OCI-LY3 (cell line): ENCODE measurements at regions not wholly inside any gene's neighbourhood (a gene's known extent, or its start where the extent isn't known, plus 50 kb on each side); places are given as distances from the start of the nearest gene placed in this dataset.

ENCODE experiments used
- CTCF ChIP-seq: fragments of 200-600, 300-600 bp; sonication (generic); IDR thresholded peaks from 2 replicates; pipeline ENCODE4 v1.5.1; 2014; ENCODE audit warnings: antibody characterized with exemption, low read length, low read depth
- EZH2phosphoT487 ChIP-seq: fragments of 200-600 bp; shearing (Covaris generic); IDR thresholded peaks from 2 replicates; pipeline ENCODE4 v1.6.1; 2018; ENCODE audit warnings: antibody characterized with exemption, mixed run types, low read depth

- no peak for TF ChIP-seq EZH2phosphoT487
- TF ChIP-seq CTCF = no peak
Measured at GRCh38 chr7:45988405-45989057, 67.5 kb upstream of the IGFBP3 start.
